Spleen (tissue), 11 donors: ENCODE measurements at regions not wholly inside any gene's neighbourhood (a gene's known extent, or its start where the extent isn't known, plus 50 kb on each side); places are given as distances from the start of the nearest gene placed in this dataset.

Experiments
- DNase-seq: peaks from one replicate; pipeline ENCODE4 v3.0.0-alpha.2; 2020
- H3K27ac ChIP-seq, 8 donors: fragments of 200-600 bp; sonication (generic) in 7 of 8; 1 replicate in 4 of 8; 2 replicates in 4 of 8; pipeline versions ENCODE4 v1.5.0 to v1.8.0; 2016 to 2021; ENCODE audit warnings: inconsistent platforms in 4 of 8, mild to moderate bottlenecking in 4 of 8, moderate library complexity in 1 of 8
- H3K27me3 ChIP-seq, 7 donors: fragments of 200-600 bp; sonication (generic) in 6 of 7; replicated peaks in 1 of 7; 1 replicate in 4 of 7; 2 replicates in 3 of 7; pipeline versions ENCODE4 v1.5.0 to v1.8.0; 2016 to 2021; ENCODE audit warnings: inconsistent platforms in 3 of 7, mild to moderate bottlenecking in 1 of 7
- H3K36me3 ChIP-seq, 6 donors: fragments of 200-600 bp; sonication (generic) in 5 of 6; 1 replicate in 4 of 6; 2 replicates in 2 of 6; pipeline versions ENCODE4 v1.5.0 to v1.8.0; 2016 to 2021; ENCODE audit warnings: inconsistent platforms in 2 of 6
- H3K4me1 ChIP-seq, 6 donors: fragments of 200-600 bp; sonication (generic) in 5 of 6; 1 replicate in 3 of 6; 2 replicates in 3 of 6; pipeline versions ENCODE4 v1.5.0 to v1.8.0; 2016 to 2021; ENCODE audit warnings: inconsistent platforms in 3 of 6
- H3K4me3 ChIP-seq, 8 donors: fragments of 200-600 bp; sonication (generic) in 7 of 8; 1 replicate in 4 of 8; 2 replicates in 4 of 8; pipeline versions ENCODE4 v1.5.0 to v1.8.0; 2016 to 2021; ENCODE audit warnings: inconsistent platforms in 4 of 8, mild to moderate bottlenecking in 4 of 8, moderate library complexity in 2 of 8
- H3K9me3 ChIP-seq, 8 donors: fragments of 200-600 bp; sonication (generic) in 7 of 8; 1 replicate in 4 of 8; 2 replicates in 4 of 8; pipeline versions ENCODE4 v1.5.0 to v1.8.0; 2016 to 2021; ENCODE audit warnings: inconsistent platforms in 4 of 8
- POLR2A ChIP-seq, 3 donors: fragments of 450-650 bp; IDR thresholded peaks; one replicate each; pipeline ENCODE4 v1.5.1; 2017; ENCODE audit warnings: antibody characterized with exemption in 3 of 3, mild to moderate bottlenecking in 1 of 3
- POLR2AphosphoS5 ChIP-seq, 3 donors: sonication (generic); formaldehyde crosslinking; IDR thresholded peaks; one replicate each; pipeline ENCODE4 v1.5.1; 2017; ENCODE audit warnings: antibody characterized with exemption in 3 of 3
- WGBS, 5 donors: extraction: QIAGEN DNeasy Blood & Tissue Kit in 3 of 5; methylation state at CpG; one replicate each; pipeline versions ENCODE4 v1.1.5 to v1.1.7; 2013 to 2018; 5-methylcytosine and 5-hydroxymethylcytosine counted together
- intact Hi-C: fragments of 100-400 bp; cut with DNase I; formaldehyde crosslinking; loops from one replicate; pipeline ENCODE4 v1.15.0; 2023; ENCODE audit warnings: low total_unique reads
- TF ChIP-seq, protein P1 (sequence below), 11 experiments: fragments of 200-600 bp in 7 of 11; fragments of 450-650 bp in 4 of 11; sonication (generic) in 4 of 11; IDR thresholded peaks in 8 of 11; conservative IDR thresholded peaks in 3 of 11; 1 replicate in 7 of 11; 2 replicates in 4 of 11; pipeline versions ENCODE4 v1.4.0 to v1.8.0; 2016 to 2021; ENCODE audit warnings: antibody characterized with exemption in 11 of 11, inconsistent platforms in 4 of 11, mild to moderate bottlenecking in 1 of 11
- donor health status: healthy with polysubstance abuse.
- donor health status: DM: no; HTN: no; CAD: no; lungs with moderate emphysema.
- donor health status: DM: no; HTN: no; CAD: no.
- donor health status: Bipolar disorder and iron deficiency.
- donor health status: healthy.
- donor health status: DM: no; HTN: no; CAD: no.
- donor health status: DM: yes; HTN: yes; CAD: no.

- no peaks in the 10 kb centered on the region for H3K36me3 ChIP-seq
- no peak overlapping the region for H3K27ac ChIP-seq
- WGBS, 5 donors, result 89 to 95% (median 91%) methylated on average over 5 of the region's 5 CpGs
- intact Hi-C loops, result no loop called here
- TF ChIP-seq, protein P1, sequence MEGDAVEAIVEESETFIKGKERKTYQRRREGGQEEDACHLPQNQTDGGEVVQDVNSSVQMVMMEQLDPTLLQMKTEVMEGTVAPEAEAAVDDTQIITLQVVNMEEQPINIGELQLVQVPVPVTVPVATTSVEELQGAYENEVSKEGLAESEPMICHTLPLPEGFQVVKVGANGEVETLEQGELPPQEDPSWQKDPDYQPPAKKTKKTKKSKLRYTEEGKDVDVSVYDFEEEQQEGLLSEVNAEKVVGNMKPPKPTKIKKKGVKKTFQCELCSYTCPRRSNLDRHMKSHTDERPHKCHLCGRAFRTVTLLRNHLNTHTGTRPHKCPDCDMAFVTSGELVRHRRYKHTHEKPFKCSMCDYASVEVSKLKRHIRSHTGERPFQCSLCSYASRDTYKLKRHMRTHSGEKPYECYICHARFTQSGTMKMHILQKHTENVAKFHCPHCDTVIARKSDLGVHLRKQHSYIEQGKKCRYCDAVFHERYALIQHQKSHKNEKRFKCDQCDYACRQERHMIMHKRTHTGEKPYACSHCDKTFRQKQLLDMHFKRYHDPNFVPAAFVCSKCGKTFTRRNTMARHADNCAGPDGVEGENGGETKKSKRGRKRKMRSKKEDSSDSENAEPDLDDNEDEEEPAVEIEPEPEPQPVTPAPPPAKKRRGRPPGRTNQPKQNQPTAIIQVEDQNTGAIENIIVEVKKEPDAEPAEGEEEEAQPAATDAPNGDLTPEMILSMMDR (IDR thresholded peaks at IDR 0.05 in 8 of 11, conservative IDR thresholded peaks at IDR 0.05 in 3 of 11), result no peak
- TF ChIP-seq POLR2A (IDR thresholded peaks at IDR 0.05) (no peak), POLR2AphosphoS5 (IDR thresholded peaks at IDR 0.05) (no peak)
- H3K4me3 ChIP-seq, result no peak overlapping the region
- no peaks in the 10 kb centered on the region for H3K9me3 ChIP-seq
- no peaks in the 10 kb centered on the region for H3K4me1 ChIP-seq
- no peaks in the 10 kb centered on the region for H3K27me3 ChIP-seq
- no peak for DNase-seq
Measured at GRCh38 chr6:164013480-164014208, 599.1 kb downstream of the QKI start.

DNA sequence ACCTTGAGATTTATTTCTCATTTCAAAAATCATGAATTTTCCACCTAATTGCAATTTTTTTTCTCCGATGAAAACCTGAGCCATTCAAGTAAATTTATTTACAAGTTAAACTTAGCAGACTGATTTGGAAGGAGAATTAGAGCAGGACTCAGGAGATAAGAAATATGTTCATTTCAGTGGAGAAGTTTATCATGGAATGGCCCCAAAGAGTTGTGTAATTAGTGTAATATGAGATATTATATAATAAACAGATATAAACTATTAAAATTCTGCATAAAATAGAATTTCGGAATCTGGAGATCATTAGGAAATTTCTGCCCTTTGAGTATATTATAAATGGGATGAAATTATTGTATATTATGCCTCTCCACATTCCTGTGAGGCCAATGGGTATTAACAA, 596.8 kb downstream of the QKI start:
- TF ChIP-seq POLR2A (IDR thresholded peaks at IDR 0.05) (no peak), POLR2AphosphoS5 (IDR thresholded peaks at IDR 0.05) (no peak)
- TF ChIP-seq, protein P1 (IDR thresholded peaks at IDR 0.05 in 8 of 11, conservative IDR thresholded peaks at IDR 0.05 in 3 of 11), result no peak
- Histone ChIP-seq H3K4me3 (no peak overlapping the region), H3K4me1 (no peaks in the 10 kb centered on the region), H3K36me3 (no peaks in the 10 kb centered on the region), H3K27me3 (no peaks in the 10 kb centered on the region), H3K9me3 (no peaks in the 10 kb centered on the region), H3K27ac (no peak overlapping the region)
- 87 to 95% (median 92%) methylated on average over 2 of the region's 2 CpGs for WGBS, 5 donors
- intact Hi-C loops, result no loop called here
- DNase-seq, result no peak

DNA sequence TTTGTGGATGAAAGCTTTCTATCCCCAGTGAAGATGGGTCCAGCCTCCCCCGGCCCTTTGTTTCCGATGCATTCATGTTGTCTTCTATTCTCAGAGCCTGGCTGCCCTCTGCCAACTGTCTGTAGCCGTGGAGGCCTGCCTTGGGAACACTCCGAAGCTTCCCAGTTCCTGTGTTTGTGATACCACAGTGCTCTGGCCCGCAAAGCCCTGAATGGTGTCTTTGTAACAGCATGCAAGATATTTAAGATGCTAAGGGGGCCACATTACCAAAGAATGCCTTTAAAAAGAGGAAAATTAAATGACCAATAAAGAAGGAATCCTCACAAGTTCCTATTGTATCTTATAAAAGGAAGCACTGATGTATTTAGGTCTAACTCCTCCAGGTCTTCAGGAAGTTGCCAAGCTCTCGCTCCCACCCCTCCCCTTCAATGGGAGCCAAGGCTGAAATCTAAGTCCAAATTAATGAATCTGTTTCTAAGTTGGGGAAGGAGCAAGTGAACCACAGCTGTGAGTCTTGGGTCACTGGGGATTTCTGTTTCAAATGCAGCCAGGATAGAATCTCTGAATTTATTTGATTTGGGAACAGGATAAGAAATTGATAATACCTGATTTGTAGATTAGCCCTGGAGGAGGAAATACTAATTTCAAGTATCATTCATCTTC, 596.1 kb downstream of the QKI start:
- WGBS, 5 donors, result 77 to 87% (median 77%) methylated on average over 6 of the region's 6 CpGs
- TF ChIP-seq POLR2A (IDR thresholded peaks at IDR 0.05) (no peak), POLR2AphosphoS5 (IDR thresholded peaks at IDR 0.05) (no peak)
- TF ChIP-seq, protein P1 (IDR thresholded peaks at IDR 0.05 in 8 of 11, conservative IDR thresholded peaks at IDR 0.05 in 3 of 11), result no peak
- intact Hi-C loops, result no loop called here
- no peaks in the 10 kb centered on the region for H3K27me3 ChIP-seq
- H3K9me3 ChIP-seq, result no peaks in the 10 kb centered on the region
- DNase-seq, result no peak
- no peaks in the 10 kb centered on the region for H3K4me1 ChIP-seq
- H3K36me3 ChIP-seq, result no peaks in the 10 kb centered on the region
- H3K27ac ChIP-seq, result no peak overlapping the region
- H3K4me3 ChIP-seq, result no peak overlapping the region

- Histone ChIP-seq H3K4me3 (no peak overlapping the region), H3K27me3 (no peaks in the 10 kb centered on the region), H3K9me3 (no peaks in the 10 kb centered on the region), H3K27ac (no peak overlapping the region), H3K4me1 (no peaks in the 10 kb centered on the region), H3K36me3 (no peaks in the 10 kb centered on the region)
- intact Hi-C loops, result no loop called here
- 83 to 93% (median 90%) methylated on average over 4 of the region's 4 CpGs for WGBS, 5 donors
- DNase-seq, result no peak
- no peak for TF ChIP-seq POLR2AphosphoS5 (IDR thresholded peaks at IDR 0.05)
- TF ChIP-seq, protein P1 (IDR thresholded peaks at IDR 0.05 in 8 of 11, conservative IDR thresholded peaks at IDR 0.05 in 3 of 11), result no peak
- TF ChIP-seq POLR2A (IDR thresholded peaks at IDR 0.05), result no peak
Measured at GRCh38 chr6:164008902-164009301, 594.4 kb downstream of the QKI start.
